ENCODE measurements at regions not wholly inside any gene's neighbourhood (a gene's known extent, or its start where the extent isn't known, plus 50 kb on each side); places are given as distances from the start of the nearest gene placed in this dataset.
A peak's percentile ranks its signal among the peaks of the same experiment; 100 is the strongest.
"Not testable (repeated sequence)": the region's sequence is repeated elsewhere in the genome, so short reads cannot be mapped to it uniquely, and the experiment has no call there.

DNA sequence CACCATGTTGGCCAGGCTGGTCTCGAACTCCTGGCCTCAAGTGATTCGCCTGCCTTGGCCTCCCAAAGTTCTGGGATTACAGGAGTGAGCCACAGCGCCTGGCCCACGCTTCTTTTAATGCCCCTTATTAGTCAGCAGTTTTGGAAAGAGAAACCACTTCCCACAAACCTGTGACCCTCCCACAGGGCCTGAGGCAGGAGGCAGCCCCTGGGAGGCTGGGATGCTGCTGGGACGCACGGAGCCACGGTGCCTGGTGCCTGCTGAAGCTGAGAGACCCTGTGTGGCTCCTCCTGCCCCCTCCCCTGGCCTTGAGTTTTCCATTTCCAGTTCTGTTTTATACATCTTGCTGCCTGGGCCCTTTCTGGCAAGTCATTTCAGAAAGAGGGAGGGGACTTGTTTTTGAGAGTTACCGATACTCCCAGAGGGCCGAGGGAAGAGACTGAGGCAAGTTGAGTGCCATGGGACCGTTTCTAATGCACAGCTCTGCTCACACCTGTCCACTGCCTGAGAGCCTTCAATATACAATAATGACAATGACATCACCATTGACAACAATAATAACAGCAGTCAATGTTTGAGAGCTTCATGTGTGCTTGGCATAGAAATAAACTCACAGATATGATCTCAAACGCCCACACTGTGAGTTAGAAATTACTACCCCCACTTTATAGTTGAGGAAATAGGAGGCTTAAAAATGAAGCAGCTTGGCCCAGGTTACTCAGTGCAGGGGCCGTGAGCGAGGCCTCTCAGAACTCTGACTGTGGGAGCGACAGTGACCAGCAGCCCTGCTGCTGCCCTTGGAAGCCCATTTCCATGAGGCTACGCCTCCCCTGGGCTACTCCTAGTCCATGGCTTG lies 78.1 kb upstream of the YWHAQ start:
- no peak for DNase-seq

DNA sequence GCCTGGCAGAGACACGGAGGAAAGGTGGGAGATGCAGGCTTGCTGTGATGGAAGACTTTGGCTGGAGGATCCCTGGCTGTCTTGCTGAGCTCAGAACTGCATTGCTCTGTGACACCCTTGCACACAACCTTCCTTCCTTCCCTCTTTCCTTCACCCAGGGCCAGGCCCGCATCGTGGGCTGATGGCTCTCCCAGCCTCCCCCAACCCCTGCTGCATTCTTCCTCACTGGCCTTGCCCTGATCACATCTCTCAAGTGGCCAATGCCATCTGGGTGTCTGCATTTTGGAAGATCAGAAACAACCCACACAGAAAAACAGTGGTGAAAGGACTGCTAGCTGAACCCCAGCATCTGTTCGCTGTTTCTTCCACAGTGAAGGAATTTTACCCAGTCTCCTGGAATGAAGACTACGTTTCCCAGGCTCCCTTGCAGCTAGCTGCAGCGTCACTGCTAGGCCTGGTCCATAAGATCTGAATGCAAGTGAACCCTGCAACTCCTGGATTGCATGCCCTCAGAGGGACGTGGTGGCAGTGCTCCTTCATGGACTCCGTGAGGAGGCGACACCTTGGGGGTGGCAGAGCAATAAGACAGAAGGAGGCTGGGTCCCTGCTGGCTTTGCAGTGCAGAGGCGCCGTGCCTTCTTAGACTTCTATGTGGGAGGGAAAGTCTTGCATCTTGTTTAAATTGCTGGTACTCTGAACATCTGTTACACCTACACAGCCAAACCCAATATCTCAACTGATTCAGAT lies 78.9 kb upstream of the YWHAQ start:
- no peak for DNase-seq

DNA sequence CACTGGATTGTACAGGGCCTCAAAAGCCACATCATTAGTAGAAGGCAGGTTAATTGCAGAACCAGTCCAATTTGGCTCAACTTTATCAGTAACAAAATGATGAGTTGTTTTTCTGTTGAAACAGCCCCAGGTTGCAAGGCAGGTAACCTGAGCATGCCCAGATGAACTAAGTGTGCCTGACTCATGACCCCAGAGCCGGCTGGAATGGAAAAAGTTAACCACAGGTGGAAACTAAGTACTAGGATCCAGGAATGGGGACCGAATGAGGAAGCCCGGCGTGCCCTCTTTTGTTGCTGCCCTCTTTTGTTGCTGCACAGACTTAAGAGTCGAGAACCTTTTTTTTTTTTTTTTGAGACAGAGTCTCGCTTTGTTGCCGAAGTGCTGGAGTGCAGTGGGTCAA lies 79.5 kb upstream of the YWHAQ start:
- DNase-seq = no peak

DNA sequence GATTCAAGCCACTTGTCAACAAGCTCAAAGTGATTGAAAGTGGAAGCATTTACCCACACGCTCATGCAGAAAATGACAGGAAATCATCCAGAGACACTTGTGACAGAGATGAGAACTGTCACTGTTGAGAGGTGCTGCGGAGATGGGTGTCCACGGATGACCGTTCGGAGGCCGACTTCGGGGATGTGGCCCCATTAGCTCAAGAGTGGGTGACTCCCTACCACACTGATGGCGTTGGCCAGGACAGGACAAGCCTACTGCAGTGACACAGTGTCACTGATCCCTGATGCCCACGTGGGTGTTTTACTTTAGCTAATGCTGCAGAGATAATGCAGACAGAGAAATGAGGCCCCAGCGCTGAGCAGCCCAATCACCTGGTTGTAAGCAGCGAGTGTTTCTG lies 81.5 kb upstream of the YWHAQ start:
- DNase-seq = no peak

DNA sequence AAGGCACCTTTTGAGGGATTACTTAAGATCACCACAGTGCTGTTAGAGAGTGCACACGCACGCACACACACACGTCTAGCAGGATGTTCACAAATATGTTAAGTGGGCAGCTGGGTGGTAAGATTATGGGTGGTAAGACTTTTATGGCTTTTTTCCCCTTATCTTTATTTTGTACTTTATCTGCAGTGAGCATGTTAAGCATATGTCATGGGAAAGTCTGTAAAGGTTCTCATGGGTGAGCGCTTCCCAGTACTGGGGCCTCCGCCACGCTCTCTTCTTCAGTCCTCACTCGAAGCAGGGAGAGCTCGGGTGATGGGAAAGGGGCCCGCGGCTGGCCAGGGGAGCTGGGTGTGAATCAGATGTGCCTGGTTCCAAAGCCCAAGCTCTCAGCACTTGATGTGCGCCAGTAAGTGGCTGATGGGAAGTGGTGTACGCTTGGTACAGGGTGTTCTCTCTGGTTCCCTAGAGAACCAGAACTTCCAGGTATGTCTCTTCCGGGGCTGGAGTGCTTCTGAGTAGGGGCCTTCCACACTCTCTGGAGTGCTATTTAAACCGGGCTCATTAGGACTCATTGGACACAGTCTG lies 83.9 kb upstream of the YWHAQ start:
- no peak for DNase-seq

DNA sequence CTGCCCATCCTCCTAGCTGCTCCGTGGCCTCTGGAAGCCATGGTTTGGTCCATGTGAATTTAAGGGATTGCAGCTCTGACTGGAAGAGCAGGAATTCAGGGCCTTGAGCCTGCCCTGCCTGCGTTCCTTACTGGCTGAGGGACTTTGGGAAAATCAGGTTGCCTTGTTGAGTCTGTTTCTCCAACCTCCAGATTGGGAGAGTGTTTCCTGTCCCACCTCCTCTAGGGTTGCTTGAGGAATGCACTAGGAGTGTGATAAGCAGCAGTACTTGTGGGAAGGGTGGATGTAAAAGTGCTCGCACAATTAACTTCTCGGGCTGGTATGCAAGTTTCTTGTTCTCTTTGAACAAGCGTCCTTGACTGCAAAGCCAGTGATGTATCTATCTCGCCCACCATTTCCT lies 84.4 kb upstream of the YWHAQ start:
- DNase-seq = no peak

DNA sequence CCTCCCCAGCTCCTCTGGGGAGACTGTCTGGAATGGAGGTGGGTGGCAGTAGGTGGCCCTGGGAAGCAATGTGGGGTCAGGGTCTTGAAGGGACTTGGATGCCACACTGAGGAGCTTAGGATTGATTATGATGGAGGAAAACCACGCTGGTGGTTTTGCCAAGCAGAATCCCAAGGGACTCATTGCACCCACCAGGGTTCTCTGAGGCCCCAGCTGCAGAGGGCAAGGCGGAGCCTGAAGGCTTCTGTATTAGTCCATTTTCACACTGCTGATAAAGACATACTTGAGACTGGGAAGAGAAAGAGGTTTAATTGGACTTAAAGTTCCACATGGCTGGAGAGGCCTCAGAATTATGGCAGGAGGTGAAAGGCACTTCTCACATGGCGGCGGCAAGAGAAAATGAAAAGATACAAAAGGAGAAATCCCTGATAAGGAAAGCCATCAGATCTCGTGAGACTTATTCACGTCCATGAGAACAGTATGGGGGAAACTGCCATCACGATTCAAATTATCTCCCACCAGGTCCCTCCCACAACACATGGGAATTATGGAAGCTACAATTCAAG lies 87.2 kb upstream of the YWHAQ start:
- no peak for DNase-seq

DNA sequence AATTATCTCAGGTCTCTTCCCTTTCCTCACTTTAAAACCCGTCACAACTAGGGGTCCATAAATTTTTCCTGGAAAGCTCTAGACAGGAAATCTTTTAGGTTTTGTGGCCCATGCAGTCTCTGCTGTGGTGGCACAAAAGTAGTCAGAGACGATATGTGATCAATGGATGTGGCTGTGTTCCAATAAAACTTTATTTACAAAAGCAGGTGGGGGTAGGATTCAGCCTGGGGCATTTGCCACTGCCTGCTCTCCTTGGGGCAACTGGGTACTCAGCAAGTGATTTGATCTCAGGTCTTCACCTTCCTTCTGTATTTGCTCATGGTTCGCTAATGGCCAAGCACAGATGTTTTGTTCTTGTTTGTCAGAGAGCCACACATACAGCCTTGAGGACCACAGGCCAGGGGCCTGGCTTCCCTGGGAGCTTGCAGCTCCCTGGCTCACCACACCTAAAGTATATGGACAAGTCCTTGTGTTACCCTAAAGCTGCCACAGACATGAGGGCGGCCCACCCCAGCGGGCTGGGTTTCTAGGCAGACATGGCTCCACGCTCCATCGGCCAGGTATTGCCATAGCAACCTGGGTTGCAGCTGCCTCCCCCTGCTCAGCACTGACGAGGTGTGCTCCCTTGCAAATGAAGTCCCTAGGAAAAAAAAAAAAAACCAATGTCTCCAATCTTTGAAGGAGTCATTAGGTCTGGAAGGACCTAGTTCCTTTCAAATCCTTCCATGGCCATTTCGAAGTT lies 89.7 kb upstream of the YWHAQ start:
- DNase-seq = peak; percentile 73

DNA sequence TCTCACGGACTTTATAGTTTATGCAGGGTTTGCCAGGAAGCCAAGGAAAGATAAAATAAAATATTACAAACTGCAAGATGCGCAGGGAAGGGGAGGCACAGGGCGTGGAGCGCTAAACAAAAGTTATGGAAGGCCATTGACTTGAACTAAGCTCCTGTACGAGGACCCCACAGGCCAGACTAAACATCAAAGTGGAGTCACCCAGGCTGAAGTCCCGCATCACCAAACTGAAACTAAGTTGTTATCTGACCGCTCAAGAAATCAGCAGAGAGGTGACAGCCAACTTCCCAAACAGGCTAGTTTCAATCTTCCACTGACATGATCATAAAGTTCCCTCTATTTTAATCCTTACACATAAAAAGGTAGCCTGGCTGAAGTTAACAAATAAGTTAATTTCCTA lies 90.5 kb upstream of the YWHAQ start:
- DNase-seq = no peak

DNA sequence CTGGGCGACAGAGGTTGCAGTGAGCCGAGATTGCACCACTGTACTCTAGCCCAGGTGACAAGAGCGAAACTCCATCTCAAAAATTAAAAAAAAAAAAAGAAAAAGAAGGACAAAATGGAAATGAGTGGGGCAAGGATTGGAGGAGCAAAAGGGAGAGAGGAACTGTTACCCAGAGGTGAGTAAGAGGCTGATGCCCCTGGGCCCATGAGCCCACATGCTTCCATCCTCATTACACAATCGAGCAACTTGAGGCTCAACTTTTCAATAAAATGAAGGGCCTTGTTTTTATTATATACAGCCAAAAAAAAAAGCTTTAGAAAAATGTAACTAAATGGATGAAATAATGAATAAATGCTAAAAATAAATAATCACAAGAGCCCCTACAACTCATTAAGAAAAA lies 91.7 kb upstream of the YWHAQ start:
- DNase-seq = no peak

DNA sequence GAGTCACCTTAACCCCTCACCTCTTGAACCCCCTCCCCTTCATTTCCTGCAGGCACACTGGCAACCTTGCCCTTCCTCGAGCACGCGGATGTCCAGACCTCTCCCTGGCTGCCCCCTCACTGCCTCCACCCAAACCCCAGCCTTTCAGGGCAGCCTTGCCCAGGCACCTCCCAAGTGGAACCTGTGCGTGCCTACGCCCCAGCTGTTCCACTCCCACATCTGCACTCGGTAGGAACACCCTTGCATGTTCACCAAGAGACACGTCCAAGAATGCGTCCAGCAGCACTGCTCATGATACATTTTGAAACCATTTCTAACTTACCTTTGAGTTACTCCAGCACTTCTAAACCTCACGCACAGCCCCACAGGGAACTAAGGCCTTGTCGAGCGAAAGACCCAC lies 93.8 kb upstream of the YWHAQ start:
- no peak for DNase-seq

DNA sequence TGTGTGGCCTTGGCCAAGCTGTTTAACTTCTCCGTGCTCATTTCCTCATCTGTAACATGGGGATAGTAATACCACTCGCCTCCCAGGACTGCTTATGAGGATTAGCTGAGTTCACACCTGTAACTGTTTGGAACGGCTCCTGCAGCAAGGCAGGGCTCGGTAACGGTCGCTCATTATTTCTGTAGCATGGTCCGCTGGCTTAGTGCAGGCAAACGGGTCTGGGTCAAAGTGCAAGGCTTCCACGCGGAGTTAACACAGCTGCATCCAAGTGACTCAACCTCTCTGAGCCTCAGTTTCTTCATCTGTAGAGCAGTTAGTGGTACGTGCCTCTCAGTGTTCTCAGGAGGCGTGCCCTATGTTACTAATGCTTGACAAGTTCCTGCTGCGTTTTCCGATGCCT lies 94.3 kb upstream of the YWHAQ start:
- no peak for DNase-seq

DNA sequence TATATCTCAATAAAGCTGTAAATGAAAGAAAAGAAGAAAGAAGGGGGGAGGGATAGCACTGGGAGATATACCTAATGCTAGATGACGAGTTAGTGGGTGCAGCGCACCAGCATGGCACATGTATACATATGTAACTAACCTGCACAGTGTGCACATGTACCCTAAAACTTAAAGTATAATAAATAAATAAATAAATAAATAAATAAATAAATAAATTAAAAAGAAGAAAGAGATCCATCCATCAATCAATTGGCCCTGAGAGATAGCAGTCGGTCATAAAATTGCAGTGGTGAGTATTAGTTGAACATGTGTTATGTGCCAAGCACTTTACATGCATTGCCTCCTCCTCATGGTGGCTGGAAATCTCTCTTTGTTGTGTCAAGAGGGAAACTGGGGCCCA lies 95.2 kb upstream of the YWHAQ start:
- DNase-seq = not testable (repeated sequence)

DNA sequence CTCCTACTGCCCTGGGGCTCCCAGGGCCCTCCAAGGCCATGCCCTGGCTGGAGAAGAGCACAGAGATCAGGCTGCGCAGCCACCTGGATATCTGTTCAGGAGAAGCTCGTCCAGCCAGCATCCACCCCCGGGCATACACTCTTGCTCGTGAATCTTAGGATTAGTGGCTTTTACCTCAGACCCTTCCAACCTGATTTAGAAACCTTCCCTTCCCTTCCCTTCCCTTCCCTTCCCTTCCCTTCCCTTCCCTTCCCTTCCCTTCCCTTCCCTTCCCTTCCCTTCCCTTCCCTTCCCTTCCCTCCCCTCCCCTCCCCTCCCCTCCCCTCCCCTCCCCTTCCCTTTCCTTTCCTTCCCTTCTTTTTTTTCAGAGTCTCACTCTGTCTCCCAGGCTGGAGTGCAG lies 99.7 kb upstream of the YWHAQ start:
- not testable (repeated sequence) for DNase-seq

DNA sequence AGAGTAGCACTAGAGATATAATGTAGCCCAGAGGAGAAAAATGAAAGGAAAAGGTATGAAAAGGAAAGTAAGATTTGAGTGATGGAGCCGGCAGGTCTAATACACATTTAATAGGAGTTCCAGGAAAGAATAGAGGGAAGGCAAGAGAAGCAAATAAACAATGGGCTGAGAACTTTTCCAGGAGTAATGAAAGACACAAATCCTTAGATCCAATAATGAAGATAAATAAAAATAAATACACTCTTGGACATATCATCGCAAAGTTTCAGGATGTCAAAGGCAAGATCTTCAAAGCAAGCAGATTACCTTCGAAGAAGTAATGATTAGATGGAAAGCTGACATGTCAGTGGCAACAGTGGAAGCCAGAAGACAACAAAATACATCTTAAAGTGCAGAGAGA lies 102.0 kb upstream of the YWHAQ start:
- no peak for DNase-seq

DNA sequence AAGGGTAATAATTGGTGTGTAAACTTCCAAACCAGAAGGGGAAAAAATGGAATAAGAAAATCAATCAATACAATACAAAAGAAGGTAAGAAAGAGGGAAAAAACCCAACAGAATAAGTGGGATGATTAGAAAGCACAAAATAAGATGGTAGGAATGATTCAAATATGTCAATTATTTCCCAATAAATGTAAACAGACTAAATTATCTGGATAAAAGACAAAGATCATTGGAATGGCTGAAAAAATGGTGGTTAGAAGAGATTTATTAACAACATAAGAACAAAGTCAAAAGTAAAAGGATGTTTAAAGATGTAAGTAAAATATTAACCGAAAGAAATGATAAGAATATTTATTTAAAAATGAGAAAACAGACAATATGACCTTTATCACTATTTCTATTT lies 103.5 kb upstream of the YWHAQ start:
- DNase-seq = no peak

DNA sequence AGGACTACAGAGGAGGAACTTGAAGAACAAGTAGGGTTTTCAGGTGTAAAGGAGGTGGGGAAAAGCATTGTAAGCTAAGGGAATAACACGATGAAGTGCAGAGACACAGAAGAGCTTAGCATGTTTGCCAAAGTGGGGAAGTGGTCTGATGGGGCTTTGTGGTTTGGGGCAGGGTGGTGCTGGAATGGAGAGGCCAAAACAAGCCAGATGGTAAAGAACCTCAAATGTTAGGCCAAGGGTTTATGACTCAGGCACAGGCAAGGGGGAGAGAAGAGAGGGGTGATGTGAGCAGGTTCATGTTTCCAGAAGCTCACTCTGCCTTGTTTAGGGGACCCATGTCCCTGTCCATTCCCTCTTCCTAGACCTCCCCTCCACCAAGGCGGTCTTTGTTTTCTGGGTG lies 104.5 kb upstream of the YWHAQ start:
- no peak for DNase-seq

DNA sequence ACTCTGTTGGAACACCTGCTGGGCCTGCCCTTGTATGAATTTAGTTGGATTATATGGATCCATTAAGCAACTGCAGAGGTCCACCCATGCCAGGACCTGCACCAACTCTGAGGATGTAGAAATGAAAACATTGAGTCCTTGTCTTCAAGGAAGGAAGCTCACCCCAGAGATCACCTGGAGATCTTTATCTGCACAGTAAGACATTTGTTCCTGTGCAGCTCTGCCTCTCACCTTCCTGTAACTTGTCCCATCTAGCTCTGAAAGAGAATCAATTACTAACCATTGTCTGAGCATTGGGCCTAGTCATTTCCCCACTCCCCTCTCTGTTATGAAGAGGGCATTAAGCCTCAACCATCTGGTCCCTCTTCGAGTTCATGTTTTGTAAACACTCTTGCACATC lies 105.2 kb upstream of the YWHAQ start:
- no peak for DNase-seq

DNA sequence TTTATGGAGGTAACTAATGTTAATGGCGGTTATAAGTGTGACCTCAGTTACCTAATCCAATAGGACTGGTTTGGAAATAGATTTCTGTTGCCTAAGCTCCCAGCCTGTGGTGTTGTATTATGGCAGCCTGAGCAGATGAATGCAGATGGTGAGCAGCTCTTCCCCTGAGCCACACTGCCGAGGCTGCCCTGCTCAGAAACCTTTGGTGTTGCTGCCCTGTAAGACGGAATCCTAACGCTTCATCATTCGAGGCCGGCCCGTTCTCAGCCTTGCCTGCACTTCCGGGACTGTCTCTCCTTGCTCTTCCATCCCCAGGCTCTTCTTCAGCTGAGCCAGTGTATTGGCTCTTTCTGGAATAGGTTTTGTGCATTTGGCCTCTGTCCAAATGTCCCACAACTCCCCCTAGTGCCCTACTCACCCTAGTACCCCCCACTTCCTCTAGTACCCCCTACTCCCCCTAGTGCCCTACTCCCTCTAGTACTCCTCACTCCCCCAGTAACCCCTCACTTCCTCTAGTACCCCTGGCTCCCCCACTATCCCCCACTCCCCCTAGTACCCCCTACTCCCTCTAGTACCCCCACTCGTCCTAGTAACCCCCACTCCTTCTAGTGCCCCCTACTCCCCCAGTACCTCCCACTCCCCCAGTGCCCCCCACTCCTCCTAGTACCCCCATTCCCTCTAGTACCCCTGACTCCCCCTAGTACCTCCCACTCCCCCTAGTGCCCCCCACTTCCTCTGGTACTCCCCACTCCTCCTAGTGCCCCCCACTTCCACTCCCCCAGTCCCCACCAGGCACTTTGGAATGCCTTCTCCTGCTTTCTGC lies 106.0 kb upstream of the TAF1B start:
- peak; percentile 70 for DNase-seq

DNA sequence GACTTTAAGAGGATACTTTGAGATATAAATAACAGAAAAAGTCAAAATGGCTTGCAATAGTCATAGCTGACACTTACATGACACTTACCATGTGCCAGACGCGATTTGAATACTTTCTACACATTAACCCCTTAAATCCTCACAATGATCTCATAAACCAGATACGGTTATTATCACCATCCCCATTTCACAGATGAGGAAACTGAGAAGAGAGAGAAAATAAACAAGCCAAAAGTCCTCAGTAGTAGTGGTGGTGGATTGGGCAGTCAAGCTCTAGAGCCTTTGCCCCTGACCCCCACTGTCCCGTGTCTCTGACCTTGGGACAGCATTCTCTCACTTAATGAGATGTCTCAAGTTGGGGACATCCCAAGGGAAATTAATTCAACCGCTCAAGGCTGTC lies 105.2 kb upstream of the TAF1B start:
- DNase-seq = no peak

DNA sequence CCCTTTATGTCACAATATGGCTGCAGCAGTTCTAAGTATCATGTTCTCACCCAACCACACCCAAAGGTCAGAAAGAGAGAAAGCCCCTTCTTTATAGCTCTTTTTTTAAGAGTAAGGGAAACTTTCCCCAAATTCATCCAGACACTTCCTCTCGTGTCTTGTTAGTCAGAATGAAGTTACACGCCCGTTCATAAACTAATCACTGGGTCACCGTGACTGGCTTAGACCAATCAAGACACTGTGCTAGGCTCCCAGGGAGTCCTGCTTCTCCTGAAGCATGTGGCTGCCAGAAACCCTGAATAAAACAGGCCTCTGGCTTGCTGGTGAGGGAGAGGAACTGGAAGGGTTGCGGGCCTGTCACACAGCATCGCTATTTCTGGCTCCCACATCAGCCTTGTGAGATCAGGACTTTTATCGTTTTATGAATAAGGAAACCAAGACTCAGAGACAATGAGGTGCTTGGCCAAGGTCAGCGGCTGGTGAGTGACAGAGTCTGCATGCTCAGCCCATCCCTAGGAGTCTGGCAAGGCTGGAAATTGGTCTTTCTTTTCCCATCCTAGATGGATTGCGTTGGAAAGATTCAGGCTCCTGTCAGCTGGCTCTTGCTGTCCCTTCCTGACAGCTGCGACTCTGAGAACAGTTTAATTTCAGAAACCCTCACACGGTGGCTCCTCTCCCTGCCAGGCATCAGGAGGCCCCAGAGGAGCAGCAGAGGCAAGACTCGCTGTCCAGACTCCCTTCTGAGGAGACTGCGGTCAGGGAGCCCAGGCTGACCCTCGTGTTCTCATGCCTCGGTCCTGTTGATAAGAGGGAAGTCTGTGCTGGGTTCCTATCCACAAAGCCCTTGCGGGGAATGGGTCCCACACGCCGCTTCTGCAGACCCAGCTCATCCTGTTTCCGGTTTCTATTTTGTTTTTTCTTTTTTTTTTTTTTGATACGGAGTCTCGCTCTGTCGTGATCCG lies 104.5 kb upstream of the TAF1B start:
- DNase-seq = no peak

Measured in eye (tissue), 1 donor.